Limb (tissue), 2 donors: ENCODE measurements at regions not wholly inside any gene's neighbourhood (a gene's known extent, or its start where the extent isn't known, plus 50 kb on each side); places are given as distances from the start of the nearest gene placed in this dataset.
"Not testable (repeated sequence)": the region's sequence is repeated elsewhere in the genome, so short reads cannot be mapped to it uniquely, and the experiment has no call there.

ENCODE experiments used
- DNase-seq, 2 donors: peaks; one replicate each; pipeline ENCODE4 v3.0.0-alpha.2; 2016; ENCODE audit errors: extremely low spot score in 2 of 2

- no peak for DNase-seq
These were observed 80.6 kb upstream of the ITGB1 start for GRCh38 chr10:33038672-33039071.

- no peak for DNase-seq
These were observed 79.7 kb upstream of the ITGB1 start for GRCh38 chr10:33037726-33038125.

GRCh38 chr10:33036670-33037069 lies 78.6 kb upstream of the ITGB1 start:
- no peak for DNase-seq

- DNase-seq: no peak
These were observed 77.4 kb upstream of the ITGB1 start for GRCh38 chr10:33035411-33035810.

GRCh38 chr10:33034931-33035330 lies 76.9 kb upstream of the ITGB1 start:
- no peak for DNase-seq

GRCh38 chr10:33032654-33033151 lies 74.7 kb upstream of the ITGB1 start:
- peak in 1 of 2 donors; percentile 56 for DNase-seq

GRCh38 chr10:33031815-33032653 lies 74.0 kb upstream of the ITGB1 start:
- no peak for DNase-seq

GRCh38 chr10:33031171-33031570 lies 73.1 kb upstream of the ITGB1 start:
- DNase-seq: no peak

- DNase-seq: not testable (repeated sequence)
These were observed 70.5 kb upstream of the ITGB1 start for GRCh38 chr10:33028515-33028914.

GRCh38 chr10:33027088-33027487 lies 69.1 kb upstream of the ITGB1 start:
- no peak for DNase-seq

- no peak for DNase-seq
These were observed 68.4 kb upstream of the ITGB1 start for GRCh38 chr10:33026422-33026821.

- DNase-seq: no peak
These were observed 67.9 kb upstream of the ITGB1 start for GRCh38 chr10:33025910-33026309.

- DNase-seq: no peak
These were observed 67.0 kb upstream of the ITGB1 start for GRCh38 chr10:33025039-33025438.

- DNase-seq: no peak
These were observed 64.7 kb upstream of the ITGB1 start for GRCh38 chr10:33022691-33023090.

- no peak for DNase-seq
These were observed 64.1 kb upstream of the ITGB1 start for GRCh38 chr10:33022090-33022489.

GRCh38 chr10:33016988-33017387 lies 59.0 kb upstream of the ITGB1 start:
- DNase-seq: no peak

- no peak for DNase-seq
These were observed 57.9 kb upstream of the ITGB1 start for GRCh38 chr10:33015761-33016547.

- DNase-seq: not testable (repeated sequence)
These were observed 55.3 kb upstream of the ITGB1 start for GRCh38 chr10:33013331-33013730.

- DNase-seq: no peak
These were observed 54.3 kb upstream of the ITGB1 start for GRCh38 chr10:33012306-33012705.

- DNase-seq: no peak
These were observed 52.4 kb upstream of the ITGB1 start for GRCh38 chr10:33010132-33011037.
